CD1c-positive myeloid dendritic cell (primary cell): ENCODE measurements at regions not wholly inside any gene's neighbourhood (a gene's known extent, or its start where the extent isn't known, plus 50 kb on each side); places are given as distances from the start of the nearest gene placed in this dataset.
A peak's percentile ranks its signal among the peaks of the same experiment; 100 is the strongest.

Source experiments
- DNase-seq: peaks from one replicate; pipeline ENCODE4 v3.0.0-alpha.2; 2016; ENCODE audit errors: extremely low spot score

DNA sequence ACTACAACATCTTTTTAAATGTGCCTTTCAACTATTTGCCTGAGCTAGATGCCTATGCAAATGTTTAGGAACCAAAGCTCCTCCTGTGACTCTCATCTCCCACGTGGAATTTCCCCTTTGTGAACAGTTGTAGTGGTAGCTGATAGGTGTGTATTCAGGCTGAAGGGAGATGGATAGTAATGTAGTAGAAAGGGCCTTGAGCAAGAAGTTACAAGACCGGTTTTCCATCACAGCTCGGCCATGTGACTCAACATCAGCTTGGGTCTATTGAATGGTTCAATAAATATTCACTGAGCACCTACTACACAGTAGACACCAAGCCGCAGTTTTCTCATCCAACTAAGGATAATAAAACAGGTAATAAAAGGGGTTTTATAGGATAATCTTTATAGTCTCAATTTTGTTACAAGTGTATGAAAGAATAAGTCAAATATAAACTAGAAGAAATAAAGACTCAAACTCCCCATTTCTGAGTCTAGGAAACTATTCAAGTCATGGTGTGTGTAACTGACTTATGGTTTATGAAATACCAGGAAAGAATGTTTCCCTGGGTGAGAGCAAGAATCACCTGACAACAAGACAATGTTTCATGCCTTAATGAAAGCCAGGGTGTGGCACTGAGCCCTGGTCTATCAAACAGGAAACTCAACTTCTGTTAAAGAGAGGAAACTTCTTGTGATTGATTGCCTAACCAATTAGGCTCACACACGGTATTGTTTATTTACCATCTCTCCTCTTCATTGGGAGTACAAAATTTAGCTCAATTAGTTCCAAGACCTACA is 187.1 kb upstream of the SPEF2 start:
- DNase-seq: peak; percentile 20

DNA sequence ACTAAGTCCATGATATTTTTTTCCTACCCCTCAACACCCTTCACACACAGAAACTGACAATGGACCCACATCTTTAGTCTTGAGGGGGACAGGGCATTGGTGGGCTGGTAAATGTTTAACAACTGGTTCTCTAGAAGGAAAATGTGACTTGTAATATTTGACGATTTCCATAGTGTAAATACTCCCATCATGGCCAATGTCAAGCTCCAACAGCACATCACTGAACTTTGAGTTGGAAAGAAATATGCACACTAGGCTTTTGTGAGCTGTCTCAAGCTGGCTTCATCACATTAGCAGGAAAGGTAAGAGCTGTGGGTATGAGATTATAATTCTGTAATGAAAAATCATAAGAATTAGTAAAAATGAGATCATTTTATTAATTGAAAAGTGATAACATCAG is 189.9 kb upstream of the PRLR start:
- no peak for DNase-seq

DNA sequence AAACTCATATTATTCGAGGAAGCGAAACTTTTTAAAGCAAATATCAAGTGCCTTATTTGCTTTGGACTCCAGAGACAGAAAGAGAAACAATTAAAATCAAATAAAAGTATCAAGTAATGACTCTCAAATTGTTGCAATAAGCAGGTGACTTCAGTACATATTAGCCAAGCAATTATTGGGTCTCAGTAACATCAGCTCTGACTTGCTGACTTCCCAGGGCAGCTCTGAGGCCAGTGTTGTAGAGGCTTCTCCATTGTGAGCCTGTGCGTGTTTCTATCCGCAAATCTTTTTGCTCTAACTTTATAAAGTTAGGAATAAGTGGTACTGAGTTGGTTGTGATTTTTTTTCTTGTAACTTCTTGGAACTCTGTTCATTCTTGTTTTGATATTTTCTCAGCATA is 186.8 kb upstream of the PRLR start:
- DNase-seq: no peak

DNA sequence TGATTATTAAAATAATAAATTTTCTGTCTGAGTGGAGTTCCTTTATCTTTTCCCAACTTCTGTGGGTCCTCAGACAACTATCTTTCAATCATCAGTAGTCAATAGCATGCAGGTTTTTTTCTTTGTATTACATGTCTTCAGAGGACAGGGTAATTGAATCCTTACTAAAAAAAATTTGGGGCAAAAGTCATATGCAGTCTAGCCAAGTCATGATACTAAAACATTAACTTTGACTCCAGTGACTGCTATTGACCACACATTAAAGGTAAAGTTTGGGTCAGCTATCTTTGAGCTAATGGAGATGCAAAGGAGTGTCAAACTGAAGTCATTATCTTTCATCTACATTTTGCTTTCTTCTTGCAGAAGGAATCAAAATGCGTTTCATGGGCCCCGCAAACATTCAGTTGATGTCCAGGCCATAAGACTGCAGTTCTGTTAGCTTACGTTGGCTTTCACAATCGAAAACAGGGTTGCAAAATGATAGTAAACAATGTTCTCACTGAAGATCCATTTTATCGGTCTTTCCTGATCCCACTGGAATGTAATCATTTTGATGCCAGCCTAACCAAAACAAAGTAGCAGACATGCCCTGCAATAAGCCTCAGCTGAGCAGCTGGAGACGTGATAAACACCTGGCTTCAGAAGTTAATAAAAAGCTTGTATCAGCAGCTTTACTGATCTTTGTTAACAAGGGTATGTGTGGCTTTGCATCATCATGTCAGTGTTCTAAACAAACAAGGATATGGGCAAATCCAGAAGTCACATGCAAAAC is 186.1 kb upstream of the PRLR start:
- no peak for DNase-seq

DNA sequence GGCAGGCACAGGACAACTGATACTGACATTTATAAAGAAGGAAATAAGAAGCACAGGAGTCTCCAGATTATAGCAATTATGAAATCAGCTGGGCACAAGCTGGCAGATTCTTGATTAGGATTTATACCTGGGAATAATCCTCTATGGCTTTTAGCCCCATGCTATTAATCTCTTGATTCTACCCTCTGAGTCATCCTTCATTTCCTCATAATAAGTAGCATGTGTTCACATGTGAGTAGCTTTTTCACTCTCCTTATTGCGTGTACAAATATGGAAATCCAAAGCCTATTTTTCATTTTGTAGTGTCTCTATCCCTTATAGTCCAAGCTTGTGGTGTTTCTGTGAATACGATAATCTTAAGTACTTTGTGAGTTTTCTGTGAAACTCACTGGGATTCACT is 185.0 kb upstream of the PRLR start:
- no peak for DNase-seq

DNA sequence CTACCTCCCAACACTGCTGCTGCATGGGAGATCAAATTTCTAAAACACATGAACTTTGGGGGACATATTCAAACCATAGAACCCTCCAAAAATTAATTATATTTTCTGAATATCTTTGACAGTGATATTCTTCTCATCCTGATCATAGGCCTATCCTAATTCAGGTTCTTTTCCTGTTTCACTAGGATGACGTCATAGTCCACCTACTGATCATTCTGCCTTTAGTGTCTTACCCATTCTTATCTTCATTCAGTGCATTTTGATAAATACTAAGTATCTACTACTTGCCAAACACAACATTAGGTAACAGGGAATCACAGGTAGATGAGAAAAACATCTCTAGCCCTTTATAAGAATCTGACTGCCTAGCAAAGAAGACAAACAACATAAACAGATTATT is 179.1 kb upstream of the PRLR start:
- no peak for DNase-seq

DNA sequence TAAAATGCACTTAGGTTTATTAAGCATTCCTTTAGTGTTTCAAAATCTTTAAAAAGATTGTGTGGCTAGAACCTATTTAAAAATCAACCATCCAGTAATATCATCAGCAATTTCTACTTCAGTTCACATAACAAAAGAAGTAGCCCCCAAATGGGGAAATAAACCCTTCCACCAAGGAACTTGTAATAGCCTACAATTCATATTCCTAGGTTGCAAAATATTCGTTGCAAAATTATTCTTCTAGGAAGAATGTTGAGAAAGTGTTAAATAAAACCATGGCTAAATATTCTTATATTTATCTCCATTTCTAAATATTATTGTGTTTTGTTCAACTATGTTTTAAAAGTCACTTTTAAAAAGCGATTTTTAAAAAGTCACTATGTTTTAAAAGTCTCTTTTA is 177.9 kb upstream of the PRLR start:
- no peak for DNase-seq

DNA sequence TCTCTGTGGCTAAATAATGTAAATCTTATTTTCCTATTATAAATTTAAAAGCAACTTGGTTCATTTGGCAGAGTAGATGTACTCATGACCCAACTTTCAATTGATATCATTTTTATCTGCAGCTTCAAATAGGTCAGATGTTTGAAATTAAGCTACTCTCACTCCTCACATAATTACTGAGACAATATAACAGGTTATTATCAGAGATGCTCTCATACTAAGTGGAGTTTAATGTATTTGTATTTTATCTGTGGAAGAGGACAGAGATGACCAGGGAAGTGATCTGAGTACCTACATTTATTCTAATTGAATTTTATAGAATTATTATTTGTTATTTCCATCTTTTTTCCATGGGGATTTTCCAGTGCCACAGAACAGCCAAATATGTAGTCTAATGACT is 177.4 kb upstream of the PRLR start:
- DNase-seq: no peak

DNA sequence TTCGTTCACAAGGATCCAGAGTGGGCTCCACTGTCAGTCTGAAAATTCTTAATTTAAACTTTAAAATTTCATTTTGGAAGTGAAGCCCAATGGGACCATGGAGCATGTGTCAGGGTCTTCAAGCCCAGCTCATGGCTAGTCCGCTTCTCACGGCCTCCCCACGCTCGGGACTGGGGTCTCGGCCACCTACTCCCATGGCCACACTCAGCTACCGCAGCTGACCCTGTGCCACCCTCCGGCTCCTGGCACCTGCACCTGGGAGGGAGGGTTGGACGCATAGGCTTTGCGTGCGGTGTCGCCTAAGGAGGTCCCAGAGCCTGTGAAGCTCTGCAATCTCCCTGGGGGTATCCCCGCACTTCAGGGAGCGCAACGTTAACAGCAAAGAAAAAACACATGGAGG is 175.7 kb upstream of the PRLR start:
- DNase-seq: no peak

DNA sequence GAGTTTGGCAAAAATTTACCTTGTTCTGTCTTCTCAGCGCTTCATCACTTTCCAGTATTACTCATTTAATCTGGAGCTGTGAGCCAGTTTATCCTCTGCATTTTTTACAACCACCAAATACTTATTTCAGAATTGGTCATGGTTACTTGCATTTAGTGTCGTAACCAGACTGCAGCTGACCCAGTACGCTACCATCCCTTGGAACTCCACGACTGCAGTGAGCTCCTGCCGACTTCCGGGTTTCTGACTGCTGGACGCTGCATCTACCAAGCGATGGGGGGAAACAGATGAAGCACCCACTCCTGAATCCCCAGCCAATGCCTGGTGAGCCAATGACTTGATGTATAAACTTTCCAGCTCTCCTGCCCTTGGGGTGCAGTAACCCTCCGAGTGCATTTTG is 174.4 kb upstream of the PRLR start:
- DNase-seq: no peak

DNA sequence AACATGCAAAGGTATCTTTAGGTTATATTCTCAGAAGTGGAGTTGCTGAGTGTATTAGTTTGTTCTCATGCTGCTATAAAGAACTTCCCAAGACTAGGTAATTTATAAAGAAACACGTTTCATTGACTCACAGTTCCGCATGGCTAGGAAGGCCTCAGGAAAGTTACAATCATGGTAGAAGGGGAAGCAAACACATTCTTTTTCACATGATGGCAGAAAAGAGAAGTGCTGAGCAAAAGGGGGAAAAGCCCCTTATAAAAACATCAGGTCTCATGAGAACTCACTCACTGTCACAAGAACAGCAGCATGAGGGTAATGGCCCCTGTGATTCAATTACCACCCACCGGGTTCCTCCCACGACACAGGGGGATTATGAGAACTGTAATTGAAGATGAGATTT is 163.6 kb upstream of the PRLR start:
- peak; percentile 40 for DNase-seq

DNA sequence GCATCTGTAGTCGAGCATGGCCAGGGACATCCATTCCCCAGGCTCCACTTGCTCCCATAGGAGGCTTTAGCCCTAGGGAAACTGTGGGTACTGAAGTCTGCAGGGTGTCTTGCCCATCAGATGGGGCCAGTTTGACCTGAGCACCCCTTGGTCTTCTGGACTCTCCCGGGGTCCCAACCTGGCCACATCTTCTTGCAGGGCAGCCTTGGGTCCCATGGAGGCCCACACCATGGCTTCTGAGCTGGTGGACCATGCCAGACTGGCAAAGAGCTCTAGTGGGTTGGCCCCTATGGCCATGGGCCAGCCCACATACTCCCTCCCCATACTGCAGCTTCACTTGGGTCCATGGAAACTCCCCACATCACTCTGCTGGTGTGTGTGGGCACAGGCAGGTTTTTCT is 154.4 kb upstream of the PRLR start:
- no peak for DNase-seq

DNA sequence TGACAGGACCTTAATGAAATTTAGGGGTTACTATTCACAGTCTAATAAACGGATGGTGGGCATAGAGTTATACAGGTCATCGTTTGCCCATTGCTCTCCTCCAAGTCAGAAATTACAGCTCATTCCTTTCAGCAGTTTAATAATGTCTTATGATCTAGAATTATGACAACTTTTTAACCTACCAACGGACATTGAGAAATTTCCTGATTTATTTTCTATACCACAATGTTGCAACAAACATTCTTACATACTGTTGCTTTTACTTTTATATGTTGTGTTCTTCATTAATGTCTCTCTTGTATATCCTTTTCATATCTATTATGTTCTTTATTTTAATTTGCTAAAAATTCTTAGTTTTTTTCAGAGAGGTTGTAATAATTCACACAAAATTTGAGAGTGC is 152.8 kb upstream of the PRLR start:
- DNase-seq: no peak

DNA sequence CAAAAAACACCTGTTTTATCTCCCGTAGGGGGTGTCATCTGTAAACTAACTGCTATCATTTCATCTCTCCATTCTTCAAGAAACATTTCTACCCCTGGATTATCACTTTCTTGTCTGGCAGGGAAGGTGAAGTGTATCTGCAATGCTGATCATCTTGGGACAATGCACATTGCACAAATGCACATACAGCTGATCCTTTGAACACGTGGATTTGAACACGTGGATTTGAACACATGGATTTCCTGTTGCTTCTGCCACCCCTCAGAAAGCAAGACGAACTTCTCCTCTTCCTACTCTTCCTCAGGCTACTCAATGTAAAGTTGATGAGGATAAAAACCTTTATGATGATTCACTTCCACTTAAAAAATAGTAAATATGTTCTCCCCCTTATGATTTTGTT is 147.4 kb upstream of the PRLR start:
- DNase-seq: no peak

DNA sequence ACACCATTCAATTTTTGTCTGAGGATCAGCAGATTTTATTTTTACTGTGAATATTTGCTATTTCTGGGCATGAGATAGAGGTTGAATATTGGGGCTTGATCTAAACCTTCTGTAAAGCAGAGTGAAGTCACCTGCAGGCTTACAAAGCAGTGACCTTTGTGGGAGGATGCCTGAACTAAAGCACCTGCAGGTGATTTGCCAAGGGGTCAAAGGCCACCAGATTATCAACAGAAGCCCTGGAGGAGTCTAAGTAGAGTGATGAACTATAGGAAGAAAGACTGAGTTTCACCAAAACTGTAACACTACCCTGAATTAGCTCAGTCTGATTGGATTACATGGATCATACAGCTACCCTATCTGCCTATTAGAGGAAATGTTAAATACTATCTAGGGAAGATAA is 144.3 kb upstream of the PRLR start:
- no peak for DNase-seq

DNA sequence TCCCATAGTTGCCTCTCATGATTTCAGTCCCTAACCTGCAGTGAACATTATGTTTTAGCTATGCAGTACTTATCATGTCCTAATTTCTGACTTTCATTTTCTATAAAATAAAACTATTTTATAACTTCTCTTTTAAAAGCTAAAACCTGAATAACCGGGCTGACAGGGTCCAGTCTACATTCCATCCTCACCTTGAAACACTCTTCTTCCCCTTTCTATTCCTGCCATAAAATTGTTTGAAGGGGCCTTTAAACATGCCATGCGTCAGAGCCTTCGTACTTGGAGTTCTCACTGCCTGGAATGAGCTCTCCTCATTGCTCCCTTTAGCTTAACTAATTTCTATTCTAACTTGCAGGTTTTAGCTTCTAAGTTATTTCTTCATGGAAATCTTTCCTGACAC is 143.0 kb upstream of the PRLR start:
- no peak for DNase-seq

DNA sequence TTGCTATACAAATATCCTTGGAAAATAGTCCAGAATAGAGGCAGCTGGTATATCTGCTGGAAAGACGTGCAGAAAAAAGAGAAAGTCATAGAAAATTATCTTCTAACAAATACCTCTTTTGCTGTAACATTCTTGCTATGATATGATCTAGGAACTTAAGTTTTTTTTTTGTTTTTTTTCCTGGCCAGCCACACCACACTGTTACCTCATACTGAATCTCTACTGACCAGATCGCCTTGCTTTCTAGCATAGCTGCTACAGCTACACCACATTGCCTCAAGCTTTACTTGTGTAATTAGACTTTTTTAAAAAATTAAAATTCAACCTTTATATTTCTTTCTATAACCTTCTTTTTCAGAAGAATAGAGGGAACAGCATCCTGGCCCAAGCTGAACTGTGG is 142.2 kb upstream of the PRLR start:
- DNase-seq: no peak

DNA sequence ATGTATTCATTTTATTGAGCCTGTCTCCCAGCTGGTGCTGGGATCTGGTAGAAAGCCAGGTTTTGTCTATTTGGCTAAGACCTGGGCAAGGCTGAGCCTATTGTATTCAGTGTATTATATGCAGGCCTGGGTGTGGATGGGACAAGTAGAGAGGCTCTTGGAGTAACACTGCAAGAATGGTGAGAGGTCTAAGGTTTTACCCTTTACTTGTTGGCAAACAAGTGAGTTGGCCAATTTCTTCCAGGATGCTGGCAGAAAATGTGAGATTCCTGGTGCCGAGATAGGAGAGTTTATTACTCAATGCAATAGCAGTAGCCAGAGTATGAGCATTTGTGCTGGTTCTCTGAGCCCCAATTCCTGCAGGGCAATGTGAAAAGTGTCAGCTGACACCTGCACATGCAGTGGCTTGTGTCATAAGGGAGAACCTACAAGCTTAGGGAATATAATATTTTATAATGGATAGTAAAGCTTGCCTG is 141.7 kb upstream of the PRLR start:
- no peak for DNase-seq

DNA sequence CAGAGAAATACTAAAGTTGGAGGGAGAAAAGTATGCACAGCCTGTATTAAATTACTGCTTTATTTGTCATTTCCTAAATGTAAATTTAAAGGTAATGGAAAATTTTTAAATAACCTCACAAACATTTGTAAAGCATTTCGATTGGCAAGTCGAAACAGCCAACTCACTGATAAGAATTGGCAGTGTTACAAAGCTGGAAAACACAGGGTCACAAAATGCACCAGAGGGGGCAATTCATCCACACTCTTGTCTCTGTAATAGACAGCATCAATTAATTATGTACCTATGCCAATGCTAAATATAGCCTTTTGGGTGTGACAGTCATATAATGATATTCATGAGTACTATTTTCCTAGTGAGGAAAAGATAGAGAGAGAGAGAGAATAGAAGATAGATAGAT is 140.6 kb upstream of the PRLR start:
- no peak for DNase-seq

DNA sequence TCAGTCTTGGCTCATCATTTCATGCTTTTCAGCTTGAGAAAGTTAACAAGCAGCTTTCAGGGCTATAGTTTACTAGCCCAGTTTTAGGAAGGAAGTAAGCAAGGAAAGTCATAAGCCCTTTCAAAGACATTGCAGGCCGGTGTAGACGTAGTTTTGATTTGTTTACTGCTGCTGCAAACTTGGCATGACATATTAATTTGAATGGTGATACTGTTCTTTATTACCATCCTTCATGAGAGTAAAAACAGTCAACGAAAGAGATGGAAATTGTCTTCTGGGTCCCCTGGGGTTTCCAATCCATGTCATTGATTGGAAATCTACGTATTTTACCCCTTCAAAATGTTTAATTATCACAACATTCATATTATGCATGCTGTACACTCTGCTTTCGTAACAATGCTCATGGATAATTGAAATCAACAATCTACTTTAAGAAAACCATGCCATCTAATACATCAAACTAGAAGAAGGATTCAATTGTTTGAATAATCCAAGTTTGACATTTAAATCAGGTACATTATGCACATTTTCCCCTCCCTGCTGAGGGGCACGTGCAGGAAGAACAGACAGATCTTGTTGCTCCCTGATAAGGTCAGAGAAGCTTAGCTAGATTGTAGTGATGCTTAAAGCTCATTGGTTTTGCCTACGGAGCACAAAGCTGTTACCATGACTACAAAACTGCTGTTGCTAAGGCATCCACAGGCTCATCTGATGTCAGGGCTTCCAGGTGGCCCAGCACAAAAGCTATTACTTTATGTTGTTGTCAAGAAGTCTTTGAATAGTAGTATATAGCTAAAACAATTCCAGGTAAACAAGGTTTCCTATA is 139.9 kb upstream of the PRLR start:
- DNase-seq: no peak

DNA sequence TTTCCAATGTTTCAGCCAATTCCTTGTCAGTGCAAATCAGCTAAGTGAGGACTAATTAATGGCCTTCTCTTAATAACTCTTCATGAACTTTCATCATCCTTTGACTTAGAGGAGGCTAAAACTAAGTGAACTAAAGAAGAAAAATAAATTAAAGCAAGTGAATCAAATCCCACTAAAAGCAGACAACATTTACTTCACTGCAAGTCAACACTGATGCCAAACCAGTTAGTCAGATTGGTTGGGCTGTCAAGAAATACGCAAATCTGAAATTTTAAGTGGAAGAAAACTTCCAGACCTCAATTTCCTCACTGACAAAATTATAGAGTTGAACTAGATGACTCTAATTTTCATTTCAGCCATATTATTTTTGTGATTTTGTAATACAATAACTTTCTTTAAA is 137.2 kb upstream of the PRLR start:
- no peak for DNase-seq

DNA sequence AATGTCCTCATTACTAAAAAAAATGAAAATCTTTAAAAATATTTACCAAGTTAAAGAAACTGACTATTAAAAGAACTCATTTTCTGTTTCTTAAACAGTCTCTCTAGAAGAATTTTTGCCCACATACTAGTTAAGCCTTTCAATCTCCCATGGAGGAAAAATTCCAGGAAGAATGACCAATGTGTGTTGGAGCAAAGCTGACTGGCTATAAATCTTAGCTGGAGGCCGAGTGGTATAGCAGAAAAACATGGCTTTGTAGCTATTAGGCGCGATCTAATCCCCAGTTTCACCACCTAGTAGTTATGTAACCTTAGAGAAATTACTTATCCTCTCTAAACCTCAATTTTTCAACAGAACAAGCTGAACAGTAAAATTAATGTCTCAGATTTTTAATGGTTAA is 135.5 kb upstream of the PRLR start:
- DNase-seq: no peak

DNA sequence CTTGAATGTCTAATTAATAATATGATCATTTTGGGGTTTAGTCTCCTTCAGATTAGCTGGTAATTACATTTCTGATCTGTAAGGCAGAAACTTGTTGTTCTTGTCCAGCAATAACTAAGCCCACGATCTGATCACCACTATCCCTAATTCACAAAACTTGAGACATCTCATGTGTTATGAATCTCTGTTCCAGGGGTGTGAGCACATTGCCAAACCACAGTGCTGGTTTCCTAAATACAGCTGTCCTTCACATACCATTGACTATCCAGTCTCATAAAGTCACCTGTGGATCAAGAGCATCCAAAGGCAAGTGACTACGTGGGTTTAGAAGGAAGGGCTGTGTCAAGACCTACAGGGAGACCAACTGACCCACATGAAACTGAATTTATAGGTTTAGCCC is 134.1 kb upstream of the PRLR start:
- DNase-seq: no peak
